ENCODE measurements at regions not wholly inside any gene's neighbourhood (a gene's known extent, or its start where the extent isn't known, plus 50 kb on each side); places are given as distances from the start of the nearest gene placed in this dataset.
"Not testable (repeated sequence)": the region's sequence is repeated elsewhere in the genome, so short reads cannot be mapped to it uniquely, and the experiment has no call there.

DNA sequence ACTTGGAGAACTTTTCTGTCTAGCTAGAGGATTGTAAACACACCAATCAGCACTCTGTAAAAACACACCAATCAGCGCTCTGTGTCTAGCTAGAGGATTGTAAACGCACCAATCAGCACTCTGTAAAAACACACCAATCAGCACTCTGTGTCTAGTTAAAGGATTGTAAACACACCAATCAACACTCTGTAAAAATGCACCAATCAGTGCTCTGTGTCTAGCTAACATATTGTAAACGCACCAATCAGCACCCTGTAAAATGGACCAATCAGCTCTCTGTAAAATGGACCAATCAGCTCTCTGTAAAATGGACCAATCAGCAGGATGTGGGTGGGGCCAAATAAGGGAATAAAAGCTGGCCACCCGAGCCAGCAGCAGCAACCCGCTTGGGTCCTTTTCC is 91.1 kb upstream of the KRAS start:
- TF ChIP-seq, protein P1, sequence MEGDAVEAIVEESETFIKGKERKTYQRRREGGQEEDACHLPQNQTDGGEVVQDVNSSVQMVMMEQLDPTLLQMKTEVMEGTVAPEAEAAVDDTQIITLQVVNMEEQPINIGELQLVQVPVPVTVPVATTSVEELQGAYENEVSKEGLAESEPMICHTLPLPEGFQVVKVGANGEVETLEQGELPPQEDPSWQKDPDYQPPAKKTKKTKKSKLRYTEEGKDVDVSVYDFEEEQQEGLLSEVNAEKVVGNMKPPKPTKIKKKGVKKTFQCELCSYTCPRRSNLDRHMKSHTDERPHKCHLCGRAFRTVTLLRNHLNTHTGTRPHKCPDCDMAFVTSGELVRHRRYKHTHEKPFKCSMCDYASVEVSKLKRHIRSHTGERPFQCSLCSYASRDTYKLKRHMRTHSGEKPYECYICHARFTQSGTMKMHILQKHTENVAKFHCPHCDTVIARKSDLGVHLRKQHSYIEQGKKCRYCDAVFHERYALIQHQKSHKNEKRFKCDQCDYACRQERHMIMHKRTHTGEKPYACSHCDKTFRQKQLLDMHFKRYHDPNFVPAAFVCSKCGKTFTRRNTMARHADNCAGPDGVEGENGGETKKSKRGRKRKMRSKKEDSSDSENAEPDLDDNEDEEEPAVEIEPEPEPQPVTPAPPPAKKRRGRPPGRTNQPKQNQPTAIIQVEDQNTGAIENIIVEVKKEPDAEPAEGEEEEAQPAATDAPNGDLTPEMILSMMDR (IDR thresholded peaks at IDR 0.05; ENCODE audit: insufficient read depth, low read length) = not testable (repeated sequence)
- TF ChIP-seq POLR2AphosphoS5 (IDR thresholded peaks at IDR 0.05; ENCODE audit: low read depth); SPI1 (IDR thresholded peaks at IDR 0.05; ENCODE audit: borderline replicate concordance, low read depth); GABPA (IDR thresholded peaks at IDR 0.05; ENCODE audit: low read depth): not testable (repeated sequence)
- TF ChIP-seq, protein P2, sequence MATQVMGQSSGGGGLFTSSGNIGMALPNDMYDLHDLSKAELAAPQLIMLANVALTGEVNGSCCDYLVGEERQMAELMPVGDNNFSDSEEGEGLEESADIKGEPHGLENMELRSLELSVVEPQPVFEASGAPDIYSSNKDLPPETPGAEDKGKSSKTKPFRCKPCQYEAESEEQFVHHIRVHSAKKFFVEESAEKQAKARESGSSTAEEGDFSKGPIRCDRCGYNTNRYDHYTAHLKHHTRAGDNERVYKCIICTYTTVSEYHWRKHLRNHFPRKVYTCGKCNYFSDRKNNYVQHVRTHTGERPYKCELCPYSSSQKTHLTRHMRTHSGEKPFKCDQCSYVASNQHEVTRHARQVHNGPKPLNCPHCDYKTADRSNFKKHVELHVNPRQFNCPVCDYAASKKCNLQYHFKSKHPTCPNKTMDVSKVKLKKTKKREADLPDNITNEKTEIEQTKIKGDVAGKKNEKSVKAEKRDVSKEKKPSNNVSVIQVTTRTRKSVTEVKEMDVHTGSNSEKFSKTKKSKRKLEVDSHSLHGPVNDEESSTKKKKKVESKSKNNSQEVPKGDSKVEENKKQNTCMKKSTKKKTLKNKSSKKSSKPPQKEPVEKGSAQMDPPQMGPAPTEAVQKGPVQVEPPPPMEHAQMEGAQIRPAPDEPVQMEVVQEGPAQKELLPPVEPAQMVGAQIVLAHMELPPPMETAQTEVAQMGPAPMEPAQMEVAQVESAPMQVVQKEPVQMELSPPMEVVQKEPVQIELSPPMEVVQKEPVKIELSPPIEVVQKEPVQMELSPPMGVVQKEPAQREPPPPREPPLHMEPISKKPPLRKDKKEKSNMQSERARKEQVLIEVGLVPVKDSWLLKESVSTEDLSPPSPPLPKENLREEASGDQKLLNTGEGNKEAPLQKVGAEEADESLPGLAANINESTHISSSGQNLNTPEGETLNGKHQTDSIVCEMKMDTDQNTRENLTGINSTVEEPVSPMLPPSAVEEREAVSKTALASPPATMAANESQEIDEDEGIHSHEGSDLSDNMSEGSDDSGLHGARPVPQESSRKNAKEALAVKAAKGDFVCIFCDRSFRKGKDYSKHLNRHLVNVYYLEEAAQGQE (IDR thresholded peaks at IDR 0.05; ENCODE audit: insufficient replicate concordance, low read depth) = not testable (repeated sequence)

Data from HL-60 (cell line).